K562 (cell line): ENCODE measurements at regions not wholly inside any gene's neighbourhood (a gene's known extent, or its start where the extent isn't known, plus 50 kb on each side); places are given as distances from the start of the nearest gene placed in this dataset.

ENCODE experiments used
- ATAC-seq: fragments of 200-7000 bp; cut with Tn5 transposase; 3 replicates; pipeline ENCODE4 v1.9.1; 2020; ENCODE audit warnings: moderate library complexity
- BruUV-seq: library from RNA; stranded (reverse); fragments of 400-500 nt; replicated peaks from 2 replicates; lab custom pipeline; 2021; lab: Mats Ljungman, UMichigan
- CTCF ChIA-PET: fragments of 300-600 bp; formaldehyde crosslinking; extraction: SDS; loops from one replicate; lab custom pipeline; 2021; ENCODE audit warnings: low intra/inter-chr PET ratio; lab: Yijun Ruan, JAX
- POLR2A ChIA-PET: fragments of 300-600, 350-650 bp; sonication (Branson Sonifier 250); formaldehyde crosslinking; extraction: SDS; loops from one replicate; lab custom pipeline; 2021; ENCODE audit warnings: antibody characterized with exemption, inconsistent platforms; lab: Yijun Ruan, JAX
- DNase-seq, 4 experiments: peaks; one replicate each; pipeline versions ENCODE4 v3.0.0 to v3.0.0-alpha.2; 2011 to 2018; ENCODE audit warnings: low spot score in 3 of 4, mixed read lengths in 3 of 4; ENCODE audit errors: extremely low read depth in 1 of 4
- FAIRE-seq: peaks from 2 replicates; lab custom pipeline; 2011; peaks lifted over from hg19 to GRCh38; lab: Jason Lieb, UNC
- H2AFZ ChIP-seq: 2 replicates; pipeline ENCODE4 v1.6.0; 2011; ENCODE audit warnings: low read depth, low read length, control low read depth, inconsistent platforms
- H3K27ac ChIP-seq: fragments of 200-600 bp; 3 replicates; pipeline ENCODE4 v1.8.0; 2011; ENCODE audit warnings: low read depth, mild to moderate bottlenecking, control low read depth, inconsistent platforms, low read length, moderate library complexity, mixed read lengths; ENCODE audit errors: extremely low read depth
- H3K27me3 ChIP-seq, 2 experiments: fragments of 300-600 bp in 1 of 2; 2 replicates in 1 of 2; 3 replicates in 1 of 2; pipeline versions ENCODE4 v1.6.0 to v1.8.0; 2011; ENCODE audit warnings: inconsistent platforms in 2 of 2, low read length in 2 of 2, mild to moderate bottlenecking in 1 of 2, mixed read lengths in 1 of 2, moderate library complexity in 1 of 2; ENCODE audit not compliant: control insufficient read depth in 2 of 2, insufficient read depth in 2 of 2
- H3K36me3 ChIP-seq: fragments of 300-600 bp; 3 replicates; pipeline ENCODE4 v1.8.0; 2011; ENCODE audit warnings: mild to moderate bottlenecking, low read length, inconsistent platforms; ENCODE audit not compliant: control insufficient read depth, insufficient read depth
- H3K4me1 ChIP-seq, 2 experiments: fragments of 200-600 bp in 1 of 2; replicated peaks in 1 of 2; 2 replicates in 1 of 2; 3 replicates in 1 of 2; pipeline versions ENCODE4 v1.5.1 to v1.8.0; 2011; ENCODE audit warnings: inconsistent platforms in 2 of 2, low read length in 2 of 2, mild to moderate bottlenecking in 1 of 2, mixed read lengths in 1 of 2, moderate library complexity in 1 of 2; ENCODE audit not compliant: control insufficient read depth in 2 of 2, insufficient read depth in 2 of 2
- H3K4me2 ChIP-seq: 2 replicates; pipeline ENCODE4 v1.6.1; 2011; ENCODE audit warnings: low read length, control low read depth, inconsistent platforms, mixed read lengths; ENCODE audit not compliant: insufficient read depth
- H3K4me3 ChIP-seq: fragments of 200-600 bp; sonication (generic), shearing (Covaris generic); 2 replicates; pipeline ENCODE4 v1.5.1; 2016; ENCODE audit warnings: control low read depth, inconsistent platforms
- H3K79me2 ChIP-seq: fragments of 200-600 bp; 3 replicates; pipeline ENCODE4 v1.8.0; 2011; ENCODE audit warnings: low read length, inconsistent platforms; ENCODE audit not compliant: control insufficient read depth, insufficient read depth
- H3K9ac ChIP-seq, 2 experiments: 2 replicates each; pipeline versions ENCODE4 v1.6.0 to v1.6.1; 2011; ENCODE audit warnings: low read depth in 2 of 2, low read length in 2 of 2, control low read depth in 1 of 2, inconsistent platforms in 1 of 2, mild to moderate bottlenecking in 1 of 2, mixed read lengths in 1 of 2; ENCODE audit not compliant: insufficient read depth in 1 of 2
- H3K9me1 ChIP-seq: one replicate; pipeline ENCODE4 v1.6.0; 2011; ENCODE audit warnings: inconsistent platforms, mild to moderate bottlenecking, low read length, moderate library complexity; ENCODE audit not compliant: control insufficient read depth, insufficient read depth
- H3K9me3 ChIP-seq: replicated peaks from 2 replicates; pipeline ENCODE4 v1.5.1; 2011; ENCODE audit warnings: low read depth, low read length, inconsistent platforms; ENCODE audit not compliant: control insufficient read depth, insufficient read depth
- H4K20me1 ChIP-seq: replicated peaks from 2 replicates; pipeline ENCODE4 v1.6.1; 2011; ENCODE audit warnings: low read length, inconsistent platforms, mixed read lengths; ENCODE audit not compliant: control insufficient read depth, insufficient read depth
- NONO ChIP-seq, 2 experiments: fragments of 200-400 bp in 1 of 2; fragments of 450-650 bp in 1 of 2; formaldehyde crosslinking in 1 of 2; IDR thresholded peaks; 2 replicates each; pipeline ENCODE4 v1.6.1; 2017; ENCODE audit warnings: low read depth in 2 of 2, mild to moderate bottlenecking in 2 of 2, moderate library complexity in 2 of 2, low read length in 1 of 2
- ZBTB7A ChIP-seq: IDR thresholded peaks from 2 replicates; pipeline ENCODE4 v1.6.1; 2011; ENCODE audit warnings: low read depth, mild to moderate bottlenecking, low read length, moderate library complexity, borderline replicate concordance; ENCODE audit not compliant: control insufficient read depth
- ZNF79 ChIP-seq: fragments of 250-450 bp; sonication (Bioruptor Pico); IDR thresholded peaks from 2 replicates; pipeline ENCODE4 v1.4.0; 2020; ENCODE audit warnings: low read depth, mild to moderate bottlenecking, moderate library complexity
- WGBS: fragments of 100-300 bp; shearing (Covaris generic); methylation state at CpG from one replicate; pipeline ENCODE4 v1.1.6; 2016; ENCODE audit warnings: low coverage, mixed read lengths; ENCODE audit not compliant: insufficient coverage; ENCODE audit errors: missing lambda C conversion rate; 5-methylcytosine and 5-hydroxymethylcytosine counted together
- in situ Hi-C: fragments of 300-500 bp; cut with MboI; formaldehyde crosslinking; loops from 4 replicates; pipeline ENCODE4 v1.15.0; 2018; ENCODE audit warnings: inconsistent platforms, mixed read lengths
- intact Hi-C: fragments of 100-400 bp; cut with micrococcal nuclease; formaldehyde crosslinking; loops from 2 replicates; pipeline ENCODE4 v1.14.2; 2022
- TF ChIP-seq, protein P1 (sequence below): sonication (generic); formaldehyde crosslinking; IDR thresholded peaks from 2 replicates; pipeline ENCODE4 v1.8.1; 2023; ENCODE audit warnings: mild to moderate bottlenecking, missing genetic modification reagents
- TF ChIP-seq, protein P2 (sequence below): sonication (generic); formaldehyde crosslinking; IDR thresholded peaks from 2 replicates; pipeline ENCODE4 v1.8.0; 2022; ENCODE audit warnings: mild to moderate bottlenecking, missing genetic modification reagents, borderline replicate concordance

DNA sequence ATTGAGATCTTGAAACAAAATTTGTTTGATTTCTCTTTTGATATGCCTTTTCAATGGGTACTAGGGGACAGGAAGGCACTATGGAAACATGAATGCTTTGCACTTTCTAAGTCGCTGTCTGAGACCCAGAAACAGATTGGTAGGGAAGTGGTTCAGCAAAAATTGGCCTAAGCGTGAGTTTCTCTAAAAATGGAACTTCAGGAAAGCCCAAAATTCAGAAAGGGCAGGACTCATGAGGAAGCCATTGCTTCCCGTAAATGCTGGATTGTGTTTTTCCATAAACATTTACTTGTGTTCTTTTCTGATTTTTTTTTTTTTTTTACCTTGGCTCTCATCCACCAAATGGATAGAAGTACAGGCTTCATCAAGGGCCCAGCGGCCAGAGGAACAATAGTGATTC is 123.7 kb upstream of the ATP1B1 start (continued):
- no peak for TF ChIP-seq ZBTB7A
- TF ChIP-seq, protein P1, sequence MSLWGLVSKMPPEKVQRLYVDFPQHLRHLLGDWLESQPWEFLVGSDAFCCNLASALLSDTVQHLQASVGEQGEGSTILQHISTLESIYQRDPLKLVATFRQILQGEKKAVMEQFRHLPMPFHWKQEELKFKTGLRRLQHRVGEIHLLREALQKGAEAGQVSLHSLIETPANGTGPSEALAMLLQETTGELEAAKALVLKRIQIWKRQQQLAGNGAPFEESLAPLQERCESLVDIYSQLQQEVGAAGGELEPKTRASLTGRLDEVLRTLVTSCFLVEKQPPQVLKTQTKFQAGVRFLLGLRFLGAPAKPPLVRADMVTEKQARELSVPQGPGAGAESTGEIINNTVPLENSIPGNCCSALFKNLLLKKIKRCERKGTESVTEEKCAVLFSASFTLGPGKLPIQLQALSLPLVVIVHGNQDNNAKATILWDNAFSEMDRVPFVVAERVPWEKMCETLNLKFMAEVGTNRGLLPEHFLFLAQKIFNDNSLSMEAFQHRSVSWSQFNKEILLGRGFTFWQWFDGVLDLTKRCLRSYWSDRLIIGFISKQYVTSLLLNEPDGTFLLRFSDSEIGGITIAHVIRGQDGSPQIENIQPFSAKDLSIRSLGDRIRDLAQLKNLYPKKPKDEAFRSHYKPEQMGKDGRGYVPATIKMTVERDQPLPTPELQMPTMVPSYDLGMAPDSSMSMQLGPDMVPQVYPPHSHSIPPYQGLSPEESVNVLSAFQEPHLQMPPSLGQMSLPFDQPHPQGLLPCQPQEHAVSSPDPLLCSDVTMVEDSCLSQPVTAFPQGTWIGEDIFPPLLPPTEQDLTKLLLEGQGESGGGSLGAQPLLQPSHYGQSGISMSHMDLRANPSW (CRISPR knock-in tag): no peak

DNA sequence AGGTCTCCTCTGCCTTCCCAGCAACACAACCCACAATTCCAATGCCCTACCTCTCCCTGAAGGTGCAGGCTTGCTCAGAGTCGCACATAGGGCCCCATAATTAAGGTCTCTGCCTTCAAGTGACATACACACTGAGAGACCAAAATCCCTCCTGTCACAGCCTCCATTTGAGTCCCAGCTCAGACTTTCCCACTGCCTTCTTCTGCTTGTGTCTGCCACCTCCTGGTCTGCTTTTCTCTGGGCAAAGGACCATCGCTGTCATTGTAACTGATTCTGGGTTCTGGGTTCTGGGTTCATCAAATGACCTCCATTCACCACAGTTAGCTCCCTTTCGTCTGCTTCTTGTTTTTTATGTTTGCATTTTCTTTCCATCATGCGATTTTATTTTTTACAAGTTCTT is 119.2 kb upstream of the ATP1B1 start:
- BruUV-seq: no TSS peak
- ChIA-PET POLR2A (no interaction called here), CTCF (no interaction called here)
- no peaks in the 10 kb centered on the region for H3K9me1 ChIP-seq
- no peak overlapping the region for H3K9ac ChIP-seq
- no peaks in the 10 kb centered on the region for H3K9me3 ChIP-seq
- no peaks in the 10 kb centered on the region for H3K36me3 ChIP-seq
- no peak overlapping the region for H3K4me3 ChIP-seq
- no peak overlapping the region for H2AFZ ChIP-seq
- ATAC-seq (no peak), DNase-seq (no peak), FAIRE-seq (no peak)
- no peaks in the 10 kb centered on the region for H3K4me1 ChIP-seq
- in situ Hi-C loops: no loop called here
- H4K20me1 ChIP-seq: no peaks in the 10 kb centered on the region
- H3K79me2 ChIP-seq: no peaks in the 10 kb centered on the region
- no peak overlapping the region for H3K4me2 ChIP-seq
- intact Hi-C loops: no loop called here
- TF ChIP-seq NONO (IDR thresholded peaks at IDR 0.05; ENCODE audit: low read depth in 2 of 2, low read length in 1 of 2) (no peak), ZNF79 (CRISPR knock-in tag) (no peak)
- TF ChIP-seq, protein P2, sequence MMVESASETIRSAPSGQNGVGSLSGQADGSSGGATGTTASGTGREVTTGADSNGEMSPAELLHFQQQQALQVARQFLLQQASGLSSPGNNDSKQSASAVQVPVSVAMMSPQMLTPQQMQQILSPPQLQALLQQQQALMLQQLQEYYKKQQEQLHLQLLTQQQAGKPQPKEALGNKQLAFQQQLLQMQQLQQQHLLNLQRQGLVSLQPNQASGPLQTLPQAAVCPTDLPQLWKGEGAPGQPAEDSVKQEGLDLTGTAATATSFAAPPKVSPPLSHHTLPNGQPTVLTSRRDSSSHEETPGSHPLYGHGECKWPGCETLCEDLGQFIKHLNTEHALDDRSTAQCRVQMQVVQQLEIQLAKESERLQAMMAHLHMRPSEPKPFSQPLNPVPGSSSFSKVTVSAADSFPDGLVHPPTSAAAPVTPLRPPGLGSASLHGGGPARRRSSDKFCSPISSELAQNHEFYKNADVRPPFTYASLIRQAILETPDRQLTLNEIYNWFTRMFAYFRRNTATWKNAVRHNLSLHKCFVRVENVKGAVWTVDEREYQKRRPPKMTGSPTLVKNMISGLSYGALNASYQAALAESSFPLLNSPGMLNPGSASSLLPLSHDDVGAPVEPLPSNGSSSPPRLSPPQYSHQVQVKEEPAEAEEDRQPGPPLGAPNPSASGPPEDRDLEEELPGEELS: no peak
- 0% methylated on average over 4 of the region's 4 CpGs for WGBS
- no peak overlapping the region for H3K27ac ChIP-seq
- H3K27me3 ChIP-seq: no peaks in the 10 kb centered on the region
